Breast epithelium (tissue), 4 donors: ENCODE measurements at regions not wholly inside any gene's neighbourhood (a gene's known extent, or its start where the extent isn't known, plus 50 kb on each side); places are given as distances from the start of the nearest gene placed in this dataset.

Source experiments
- DNase-seq, 2 donors: peaks; one replicate each; pipeline ENCODE4 v3.0.0-alpha.2; 2019; ENCODE audit warnings: low spot score in 2 of 2
- H3K27ac ChIP-seq, 2 donors: fragments of 200-600 bp; sonication (generic) in 1 of 2; one replicate each; pipeline ENCODE4 v1.5.1; 2016 to 2019; ENCODE audit warnings: mild to moderate bottlenecking in 1 of 2
- H3K27me3 ChIP-seq, 2 donors: fragments of 200-600 bp; sonication (generic) in 1 of 2; one replicate each; pipeline versions ENCODE4 v1.5.1 to v1.6.0; 2017 to 2019; ENCODE audit warnings: control low read depth in 1 of 2, mild to moderate bottlenecking in 1 of 2
- H3K36me3 ChIP-seq: fragments of 200-600 bp; one replicate; pipeline ENCODE4 v1.5.1; 2019
- H3K4me1 ChIP-seq, 2 donors: fragments of 200-600 bp; sonication (generic); one replicate each; pipeline ENCODE4 v1.5.1; 2016 to 2019; ENCODE audit warnings: control low read depth in 1 of 2
- H3K4me3 ChIP-seq, 3 donors: fragments of 200-600 bp; sonication (generic); 1 replicate in 2 of 3; 2 replicates in 1 of 3; pipeline ENCODE4 v1.5.1; 2016 to 2019; ENCODE audit warnings: mild to moderate bottlenecking in 3 of 3, moderate library complexity in 2 of 3
- H3K9me3 ChIP-seq, 2 donors: fragments of 200-600 bp; sonication (generic) in 1 of 2; one replicate each; pipeline ENCODE4 v1.5.1; 2016 to 2019; ENCODE audit warnings: control low read depth in 1 of 2
- POLR2A ChIP-seq: fragments of 450-650 bp; IDR thresholded peaks from one replicate; pipeline ENCODE4 v1.6.1; 2016; ENCODE audit warnings: antibody characterized with exemption, mild to moderate bottlenecking, moderate library complexity
- POLR2AphosphoS5 ChIP-seq, 3 donors: sonication (generic); formaldehyde crosslinking; IDR thresholded peaks; one replicate each; pipeline ENCODE4 v1.6.1; 2017; ENCODE audit warnings: antibody characterized with exemption in 3 of 3
- intact Hi-C: fragments of 100-400 bp; cut with DNase I; formaldehyde crosslinking; loops from one replicate; pipeline ENCODE4 v1.15.1; 2023; ENCODE audit warnings: low total_unique reads
- TF ChIP-seq, protein P1 (sequence below), 3 donors: fragments of 450-650 bp; IDR thresholded peaks; one replicate each; pipeline ENCODE4 v1.5.1; 2016 to 2017; ENCODE audit warnings: antibody characterized with exemption in 3 of 3, mild to moderate bottlenecking in 3 of 3, moderate library complexity in 3 of 3

GRCh38 chr3:157868196-157868595 is 238.0 kb downstream of the SHOX2 start:
- intact Hi-C loops = no loop called here
- no peak for TF ChIP-seq POLR2A
- TF ChIP-seq, protein P1, sequence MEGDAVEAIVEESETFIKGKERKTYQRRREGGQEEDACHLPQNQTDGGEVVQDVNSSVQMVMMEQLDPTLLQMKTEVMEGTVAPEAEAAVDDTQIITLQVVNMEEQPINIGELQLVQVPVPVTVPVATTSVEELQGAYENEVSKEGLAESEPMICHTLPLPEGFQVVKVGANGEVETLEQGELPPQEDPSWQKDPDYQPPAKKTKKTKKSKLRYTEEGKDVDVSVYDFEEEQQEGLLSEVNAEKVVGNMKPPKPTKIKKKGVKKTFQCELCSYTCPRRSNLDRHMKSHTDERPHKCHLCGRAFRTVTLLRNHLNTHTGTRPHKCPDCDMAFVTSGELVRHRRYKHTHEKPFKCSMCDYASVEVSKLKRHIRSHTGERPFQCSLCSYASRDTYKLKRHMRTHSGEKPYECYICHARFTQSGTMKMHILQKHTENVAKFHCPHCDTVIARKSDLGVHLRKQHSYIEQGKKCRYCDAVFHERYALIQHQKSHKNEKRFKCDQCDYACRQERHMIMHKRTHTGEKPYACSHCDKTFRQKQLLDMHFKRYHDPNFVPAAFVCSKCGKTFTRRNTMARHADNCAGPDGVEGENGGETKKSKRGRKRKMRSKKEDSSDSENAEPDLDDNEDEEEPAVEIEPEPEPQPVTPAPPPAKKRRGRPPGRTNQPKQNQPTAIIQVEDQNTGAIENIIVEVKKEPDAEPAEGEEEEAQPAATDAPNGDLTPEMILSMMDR (IDR thresholded peaks at IDR 0.05) = no peak
- TF ChIP-seq POLR2AphosphoS5 (IDR thresholded peaks at IDR 0.05) = no peak
- Histone ChIP-seq H3K27ac (peak overlapping the region; percentile 43 to 72), H3K9me3 (no peaks in the 10 kb centered on the region), H3K4me1 (no peaks in the 10 kb centered on the region), H3K27me3 (no peaks in the 10 kb centered on the region), H3K4me3 (no peak overlapping the region), H3K36me3 (no peaks in the 10 kb centered on the region)
- no peak for DNase-seq

- H3K27ac ChIP-seq = no peak overlapping the region
- H3K27me3 ChIP-seq = no peaks in the 10 kb centered on the region
- H3K9me3 ChIP-seq = no peaks in the 10 kb centered on the region
- TF ChIP-seq, protein P1 (IDR thresholded peaks at IDR 0.05) = no peak
- TF ChIP-seq POLR2A (no peak), POLR2AphosphoS5 (IDR thresholded peaks at IDR 0.05) (no peak)
- DNase-seq = no peak
- H3K4me1 ChIP-seq = no peaks in the 10 kb centered on the region
- intact Hi-C loops = no loop called here
- H3K36me3 ChIP-seq = no peaks in the 10 kb centered on the region
- no peak overlapping the region for H3K4me3 ChIP-seq
These were observed 240.7 kb downstream of the SHOX2 start for GRCh38 chr3:157865352-157866000.

DNA sequence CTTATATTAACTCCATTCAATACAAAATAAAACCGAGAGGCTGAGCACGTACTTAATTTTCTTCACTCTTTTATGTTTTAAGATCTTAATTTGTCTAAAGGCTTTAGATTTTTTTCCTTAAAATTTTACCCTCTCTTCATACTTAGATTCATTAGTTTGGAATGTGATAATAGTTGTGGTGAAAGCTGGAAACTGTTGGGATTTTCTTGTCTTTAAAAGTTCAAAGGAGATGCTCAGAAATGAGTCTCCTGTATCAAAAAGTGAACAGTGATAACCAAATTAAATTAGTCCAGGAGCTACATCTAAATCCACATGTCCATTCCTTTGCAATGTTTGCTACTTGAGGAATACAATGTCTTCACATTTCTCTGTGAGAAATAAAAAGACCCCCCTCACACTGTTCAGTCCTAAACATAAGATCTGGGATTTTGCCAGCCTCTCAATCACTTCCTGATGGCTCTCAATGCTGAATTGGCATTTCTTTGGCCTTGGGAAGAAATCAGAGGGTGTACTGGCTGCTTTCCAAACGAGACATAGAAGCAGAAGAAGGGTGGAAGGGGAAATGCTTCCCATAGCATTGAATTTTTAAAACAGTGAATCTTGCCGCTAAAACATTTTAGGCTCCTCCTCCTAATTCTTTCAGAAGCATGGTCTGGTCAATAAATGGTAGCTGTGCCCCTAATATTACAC is 245.0 kb downstream of the SHOX2 start:
- TF ChIP-seq, protein P1 (IDR thresholded peaks at IDR 0.05) = no peak
- no peak for TF ChIP-seq POLR2A
- no peak for TF ChIP-seq POLR2AphosphoS5 (IDR thresholded peaks at IDR 0.05)

GRCh38 chr3:157859541-157859940 is 246.7 kb downstream of the SHOX2 start:
- H3K9me3 ChIP-seq = no peaks in the 10 kb centered on the region
- H3K27me3 ChIP-seq = no peaks in the 10 kb centered on the region
- no peak for DNase-seq
- no peaks in the 10 kb centered on the region for H3K36me3 ChIP-seq
- no peak overlapping the region for H3K27ac ChIP-seq
- H3K4me3 ChIP-seq = no peak overlapping the region
- intact Hi-C loops = no loop called here
- no peaks in the 10 kb centered on the region for H3K4me1 ChIP-seq
- TF ChIP-seq POLR2AphosphoS5 (IDR thresholded peaks at IDR 0.05) = no peak
- TF ChIP-seq POLR2A = no peak
- TF ChIP-seq, protein P1 (IDR thresholded peaks at IDR 0.05) = no peak

More for the DNA sequence above, 245.0 kb downstream of the SHOX2 start:
- no peak overlapping the region for H3K4me3 ChIP-seq
- H3K4me1 ChIP-seq = no peaks in the 10 kb centered on the region
- H3K36me3 ChIP-seq = no peaks in the 10 kb centered on the region
- no peak overlapping the region for H3K27ac ChIP-seq
- H3K9me3 ChIP-seq = no peaks in the 10 kb centered on the region
- no peak for DNase-seq
- no peaks in the 10 kb centered on the region for H3K27me3 ChIP-seq
- intact Hi-C loops = no loop called here

GRCh38 chr3:157858821-157859220 is 247.4 kb downstream of the SHOX2 start:
- Histone ChIP-seq H3K27me3 (no peaks in the 10 kb centered on the region), H3K4me1 (no peaks in the 10 kb centered on the region), H3K4me3 (no peak overlapping the region), H3K9me3 (no peaks in the 10 kb centered on the region), H3K27ac (no peak overlapping the region), H3K36me3 (no peaks in the 10 kb centered on the region)
- DNase-seq = no peak
- TF ChIP-seq POLR2AphosphoS5 (IDR thresholded peaks at IDR 0.05) = no peak
- no peak for TF ChIP-seq POLR2A
- TF ChIP-seq, protein P1 (IDR thresholded peaks at IDR 0.05) = no peak
- intact Hi-C loops = no loop called here
